Muscle of back (tissue), 3 donors: ENCODE measurements at regions not wholly inside any gene's neighbourhood (a gene's known extent, or its start where the extent isn't known, plus 50 kb on each side); places are given as distances from the start of the nearest gene placed in this dataset.
"Not testable (repeated sequence)": the region's sequence is repeated elsewhere in the genome, so short reads cannot be mapped to it uniquely, and the experiment has no call there.

Source experiments
- DNase-seq, 3 donors: peaks; one replicate each; pipeline versions ENCODE4 v3.0.0 to v3.0.0-alpha.2; 2013

DNA sequence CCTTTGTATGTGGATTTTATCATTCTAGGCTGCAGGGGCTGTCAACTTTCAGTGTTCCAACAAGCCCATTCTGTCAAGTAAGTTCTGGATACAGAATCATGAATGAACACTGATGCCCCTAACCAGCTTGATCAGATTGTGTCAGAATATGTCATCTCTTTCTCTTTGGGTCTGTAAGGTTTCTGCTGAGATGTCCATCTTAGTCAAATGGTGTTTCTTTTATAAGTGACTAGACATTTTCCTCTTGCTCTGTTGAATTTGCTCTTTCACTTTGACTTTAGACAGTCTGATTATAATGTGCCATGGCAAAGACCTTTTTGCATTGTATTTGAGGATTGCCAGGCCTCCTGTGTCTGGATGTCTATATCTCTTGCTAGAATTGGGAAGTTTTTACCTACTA is 660.9 kb upstream of the CBLB start:
- no peak for DNase-seq

DNA sequence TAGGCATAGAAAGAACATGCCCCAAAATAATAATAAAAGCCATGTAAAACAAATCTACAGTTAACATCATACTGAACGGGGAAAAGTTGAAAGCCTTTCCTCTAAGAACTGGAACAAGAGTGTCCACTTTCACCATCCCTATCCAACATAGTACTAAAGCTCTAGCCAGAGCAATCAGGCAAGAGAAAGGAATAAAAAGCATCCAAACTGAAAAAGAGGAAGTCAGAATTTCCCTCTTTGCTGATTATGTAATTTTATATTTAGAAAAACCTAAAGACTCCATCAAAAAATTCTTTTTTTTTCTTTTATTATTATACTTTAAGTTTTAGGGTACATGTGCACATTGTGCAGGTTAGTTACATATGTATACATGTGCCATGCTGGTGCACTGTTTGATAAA is 661.6 kb upstream of the CBLB start:
- DNase-seq, result no peak

DNA sequence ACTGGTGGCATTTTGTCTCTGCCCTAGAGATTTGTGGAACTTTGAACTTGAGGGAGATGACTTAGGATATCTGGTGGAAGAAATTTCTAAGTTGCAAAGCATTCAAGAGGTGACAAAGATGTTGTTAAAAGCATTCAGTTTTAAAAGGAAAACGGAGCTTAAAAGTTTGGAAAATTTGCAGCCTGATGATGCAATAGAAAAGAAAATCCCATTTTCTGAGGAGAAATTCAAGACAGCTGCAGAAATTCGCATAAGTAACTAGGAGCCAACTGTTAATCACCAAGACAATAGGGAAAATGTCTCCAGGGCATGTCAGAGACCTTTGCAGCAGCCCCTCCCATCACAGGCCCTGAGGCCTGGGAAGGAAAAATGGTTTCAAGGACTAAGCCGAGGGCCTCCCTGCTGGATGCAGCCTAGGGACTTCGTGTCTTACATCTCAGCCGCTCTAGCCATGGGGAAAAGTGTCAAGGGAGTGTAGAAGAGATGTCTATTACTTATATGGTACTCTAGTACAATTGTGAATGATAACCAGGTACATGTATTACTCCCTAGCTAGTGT is 663.0 kb upstream of the CBLB start:
- DNase-seq, result not testable (repeated sequence)

DNA sequence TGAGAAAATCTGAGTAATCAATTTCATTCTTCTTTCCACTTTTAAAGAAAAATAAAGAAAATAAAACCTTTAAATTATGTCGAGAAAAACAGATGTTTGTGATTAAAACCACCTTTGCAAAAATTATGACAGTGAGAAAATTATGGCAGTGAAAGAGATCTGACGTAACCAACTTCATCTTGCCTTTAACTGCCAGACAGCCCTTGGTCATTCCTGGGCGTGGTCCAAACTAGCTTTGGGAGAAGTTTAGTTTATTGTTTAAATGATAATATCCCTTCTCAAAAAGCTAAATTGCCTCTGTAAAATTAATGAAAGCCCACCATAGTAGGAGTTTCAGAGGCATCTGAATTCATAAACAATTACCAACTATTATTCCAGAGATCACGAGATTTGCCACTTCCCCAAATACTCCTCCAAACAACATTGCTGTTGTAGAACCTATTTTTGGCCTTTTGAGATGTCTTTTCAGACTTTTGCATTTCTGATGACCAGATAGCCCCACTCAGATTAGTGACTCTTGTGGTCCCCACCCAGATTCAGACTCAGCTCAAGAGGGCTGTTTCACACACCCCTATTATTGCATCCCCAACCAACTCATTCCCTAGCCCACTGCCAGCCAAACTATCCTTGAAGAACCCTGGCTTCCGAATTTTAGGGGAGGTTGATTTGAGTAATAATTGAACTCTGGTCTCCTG is 664.4 kb upstream of the CBLB start:
- DNase-seq, result peak in 2 of 3 donors; percentile 6 to 11

DNA sequence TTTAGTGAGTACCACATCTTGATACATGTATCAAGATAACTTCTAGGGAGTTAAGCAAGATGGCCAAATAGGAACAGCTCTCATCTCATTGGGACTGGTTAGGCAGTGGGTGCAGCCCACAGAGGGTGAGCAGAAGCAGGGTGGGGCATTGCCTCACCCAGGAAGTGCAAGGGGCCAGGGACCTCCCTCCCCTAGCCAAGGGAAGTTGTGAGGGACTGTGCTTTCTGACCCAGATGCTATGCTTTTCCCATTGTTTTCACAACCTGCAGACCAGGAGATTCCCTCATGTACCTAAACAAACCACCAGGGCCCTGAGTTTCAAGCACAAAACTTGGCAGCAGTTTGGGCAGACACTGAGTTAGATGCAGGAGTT is 665.0 kb upstream of the CBLB start:
- no peak for DNase-seq

DNA sequence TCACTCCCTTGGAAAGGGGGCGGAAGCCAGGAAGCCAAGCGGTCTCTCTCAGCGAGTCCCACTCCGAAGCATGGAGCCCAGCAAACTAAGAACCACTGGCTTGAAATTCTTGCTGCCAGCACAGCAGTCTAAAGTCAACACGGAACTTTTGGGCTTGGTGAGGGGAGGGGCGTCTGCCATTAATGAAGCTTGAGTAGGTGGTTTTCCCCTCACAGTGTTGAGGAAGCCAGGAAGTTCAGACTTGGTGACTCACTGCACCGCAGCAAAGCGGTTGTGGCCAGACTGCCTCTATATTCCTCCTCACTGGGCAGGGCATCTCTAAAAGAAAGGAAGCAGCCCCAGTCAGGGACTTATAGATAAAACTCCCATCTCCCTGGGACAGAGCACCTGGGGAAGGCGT is 665.4 kb upstream of the CBLB start:
- no peak for DNase-seq

DNA sequence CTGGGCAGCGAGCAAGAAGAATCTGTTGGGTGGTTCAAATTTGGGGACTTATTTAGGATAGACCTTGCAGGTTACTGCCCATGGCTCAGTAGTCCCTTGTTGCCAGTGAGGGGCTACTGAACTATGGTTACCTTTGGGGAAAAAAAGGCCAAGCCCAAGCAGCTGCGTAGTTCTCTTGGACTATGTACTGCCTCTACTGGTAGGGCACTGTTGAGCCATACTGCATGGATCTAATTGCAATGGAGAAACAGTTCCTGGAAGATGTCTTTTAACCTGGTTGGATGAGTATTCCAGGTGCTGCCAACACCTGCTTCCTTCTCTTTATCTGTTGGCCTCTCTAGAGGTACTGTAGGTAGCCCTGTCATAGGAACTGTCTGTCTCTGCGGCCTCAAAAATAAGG is 671.9 kb upstream of the CBLB start:
- DNase-seq, result no peak

DNA sequence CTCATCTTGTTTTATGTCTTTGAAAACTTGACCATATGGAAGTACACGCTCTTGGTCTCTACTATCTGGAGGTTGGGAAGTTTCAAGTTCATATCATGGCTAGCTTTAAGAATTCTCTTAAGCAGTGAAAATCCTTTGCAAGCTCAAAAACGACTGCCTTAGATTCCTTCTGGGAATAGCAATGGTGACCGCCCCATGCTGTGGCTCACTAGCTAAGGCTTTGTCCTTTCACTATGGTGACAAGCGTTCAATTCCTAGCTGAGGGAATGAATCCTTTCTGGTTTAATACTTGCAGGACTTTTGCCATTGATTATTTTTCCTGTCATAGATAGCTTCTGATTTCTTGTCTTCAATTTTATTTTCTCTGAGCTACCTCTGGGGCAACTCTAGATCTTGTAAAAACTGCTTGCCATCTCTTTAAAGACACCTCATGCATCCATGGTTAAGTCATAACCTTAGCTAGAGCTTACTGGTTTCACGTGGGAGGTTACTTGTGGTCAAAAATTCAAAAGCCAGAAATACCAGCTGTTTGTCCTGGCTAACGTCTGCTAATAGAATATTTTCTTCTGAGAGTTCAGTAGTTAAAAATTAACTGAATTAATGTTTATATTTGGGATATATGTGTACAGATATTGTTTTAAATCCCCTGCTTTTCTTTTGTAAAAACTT is 673.4 kb upstream of the CBLB start:
- DNase-seq, result no peak

DNA sequence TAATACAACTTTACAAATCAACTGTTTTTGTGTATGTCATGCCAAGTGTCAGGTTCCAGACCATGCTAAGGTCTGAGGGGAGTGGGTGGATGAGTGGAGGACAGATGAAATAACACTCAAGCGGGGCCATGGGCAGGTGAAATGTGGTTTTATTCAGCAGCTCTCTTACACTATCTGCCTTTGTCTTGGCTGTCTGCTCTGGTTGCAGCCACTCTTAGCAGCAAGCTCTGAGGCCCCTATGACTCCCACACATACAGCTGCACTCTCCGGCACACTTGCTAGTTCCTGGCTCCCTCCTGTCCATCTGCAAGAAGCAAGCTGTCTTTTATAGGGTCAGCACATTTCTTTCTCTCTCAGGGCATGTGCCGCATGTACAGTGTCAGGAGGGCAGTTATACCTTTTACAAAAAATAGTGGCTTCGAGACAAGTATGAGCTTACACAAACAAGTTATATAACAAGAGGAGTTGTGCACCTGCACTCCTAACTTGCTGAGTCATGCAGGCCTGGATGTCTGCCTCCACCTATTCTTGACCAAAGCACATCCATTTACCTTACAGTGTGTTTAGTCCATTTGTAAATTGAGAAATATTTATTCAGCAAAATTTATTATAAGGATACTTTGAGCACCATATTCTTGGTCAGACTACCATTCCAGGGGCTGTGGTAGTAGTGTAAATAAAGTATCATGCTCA is 683.7 kb upstream of the CBLB start:
- DNase-seq, result no peak

DNA sequence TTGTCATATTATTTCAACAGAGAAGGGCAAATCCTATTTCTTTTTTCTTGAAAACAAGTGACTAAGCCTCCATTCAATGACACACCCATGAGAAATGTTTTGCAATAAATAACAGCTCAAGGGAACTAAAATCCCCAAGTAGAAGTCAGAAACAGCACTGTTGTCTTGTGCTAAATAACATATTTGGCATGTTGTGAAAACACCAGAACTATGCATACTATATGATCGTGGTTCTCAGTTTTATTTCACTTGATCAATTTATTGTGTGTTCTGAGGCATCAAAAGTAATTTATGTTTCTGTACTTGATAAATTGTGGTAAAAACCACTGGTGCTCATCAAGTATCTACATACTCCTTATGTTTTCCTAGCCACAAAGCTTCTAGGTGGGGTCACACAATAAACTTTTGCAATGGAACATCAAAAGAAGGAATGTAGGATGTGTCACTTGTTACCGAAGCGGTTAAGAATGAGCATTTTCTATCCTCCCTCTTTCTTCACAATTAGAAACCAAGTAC is 691.7 kb upstream of the CBLB start:
- DNase-seq, result peak in 1 of 3 donors; percentile 13

DNA sequence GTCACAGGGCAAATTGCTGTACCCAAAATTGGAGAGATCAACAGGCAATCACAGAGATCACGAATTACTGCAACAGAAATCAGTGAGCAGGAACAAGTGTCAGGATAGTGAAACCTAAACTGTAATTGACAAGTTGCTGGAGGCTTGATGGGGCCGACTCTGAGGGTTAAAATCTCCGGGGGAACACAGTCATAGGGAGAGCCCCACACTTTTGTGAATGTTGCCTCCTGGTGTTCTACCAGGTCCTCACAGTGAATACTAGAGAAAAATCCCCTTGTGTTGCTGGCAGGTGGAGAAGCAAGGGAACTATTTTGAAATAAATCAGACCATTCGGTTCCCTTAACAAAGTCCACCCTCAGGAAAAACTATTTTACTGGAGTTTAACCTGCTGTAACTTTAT is 697.5 kb upstream of the CBLB start:
- no peak for DNase-seq

DNA sequence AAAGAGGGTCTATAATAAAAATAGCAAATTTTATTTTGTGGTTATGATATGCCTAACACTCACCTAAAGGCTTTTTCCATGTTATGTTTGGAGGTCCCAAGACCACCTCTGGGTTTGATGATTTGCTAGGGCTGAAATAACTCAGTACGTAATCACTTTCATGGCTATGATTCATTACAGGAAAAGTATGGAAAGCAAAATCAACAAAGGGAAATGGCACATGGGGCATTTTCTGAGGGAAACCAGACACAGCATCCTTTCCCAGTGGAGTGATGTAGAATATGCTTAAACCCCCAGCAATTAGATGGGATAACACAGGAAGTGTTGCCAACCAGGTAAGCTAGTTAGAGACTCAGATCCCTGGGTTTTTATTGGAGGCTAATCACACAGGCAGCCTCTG is 701.6 kb upstream of the CBLB start:
- no peak for DNase-seq

DNA sequence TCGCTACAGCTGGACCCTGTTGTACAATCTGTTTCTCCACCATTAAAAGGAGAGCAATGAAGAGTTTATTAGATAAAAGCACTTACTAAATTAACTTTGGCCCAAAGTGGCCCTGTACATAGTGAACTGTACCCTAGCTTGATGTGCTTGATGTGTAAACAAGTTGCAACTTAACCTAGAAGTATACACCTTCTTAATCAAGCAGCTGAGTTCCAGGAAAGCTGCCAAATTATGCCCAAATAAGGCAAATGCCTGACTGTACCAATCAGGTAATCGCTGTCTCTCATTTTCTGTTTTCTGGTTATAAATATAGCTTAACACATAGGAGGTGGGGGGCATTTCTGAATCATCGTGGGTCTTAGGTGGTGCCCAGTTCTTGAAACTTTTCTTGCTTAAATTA is 704.8 kb upstream of the CBLB start:
- no peak for DNase-seq

DNA sequence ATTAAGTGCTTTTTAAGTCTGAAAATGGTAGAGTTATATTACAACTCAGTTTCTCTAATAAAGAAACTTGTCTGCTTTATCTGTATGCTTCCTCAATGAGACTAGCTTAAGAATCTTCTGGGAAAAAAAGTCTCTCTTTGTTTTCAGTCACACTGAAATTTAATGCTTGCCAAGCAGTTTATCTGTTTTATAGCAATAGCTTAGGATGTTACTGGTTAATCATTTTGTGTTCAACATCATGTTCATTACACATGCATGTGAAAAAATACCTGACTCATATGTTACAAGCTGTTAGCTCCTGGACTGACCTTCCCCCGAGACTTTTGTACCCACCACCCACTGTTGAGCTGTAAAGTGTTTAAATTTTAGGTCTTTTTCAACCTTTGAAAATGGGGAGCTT is 706.2 kb upstream of the CBLB start:
- DNase-seq, result no peak

DNA sequence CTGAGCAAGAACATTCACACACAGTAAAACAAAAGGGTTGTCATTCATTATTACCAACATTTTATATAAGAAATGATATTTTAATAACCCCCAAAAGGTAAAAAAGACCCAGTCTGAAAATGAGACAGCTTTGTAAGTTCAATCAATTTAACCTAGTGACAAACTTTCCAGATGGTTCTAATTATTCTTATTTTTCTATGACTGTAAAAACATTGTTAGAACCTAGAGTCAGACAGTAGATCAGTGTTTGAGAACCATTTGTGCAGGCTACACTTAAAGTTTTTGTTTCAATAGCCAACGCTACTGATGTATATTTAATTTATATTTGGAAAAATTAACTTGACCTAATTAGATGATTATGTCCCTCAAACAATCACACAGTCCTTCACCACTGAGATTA is 708.4 kb upstream of the CBLB start:
- no peak for DNase-seq

DNA sequence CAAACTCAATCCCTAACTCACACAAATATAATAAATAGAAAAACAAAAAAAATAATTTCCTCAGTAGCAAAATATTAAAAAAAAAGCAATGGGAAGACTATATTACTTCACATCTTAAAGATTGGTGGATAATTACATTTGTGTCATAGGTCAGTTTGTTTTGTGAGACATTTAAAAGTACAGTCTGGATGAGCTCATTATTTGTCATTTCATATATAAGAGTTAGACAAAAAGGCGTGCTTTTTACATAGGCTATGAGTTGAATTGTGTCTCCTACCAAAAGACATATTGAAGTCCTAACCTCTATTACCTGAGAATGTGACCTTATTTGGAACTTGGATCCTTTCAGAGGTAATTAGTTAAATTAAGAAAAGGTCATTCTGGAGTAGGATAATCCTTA is 710.1 kb upstream of the CBLB start:
- no peak for DNase-seq

DNA sequence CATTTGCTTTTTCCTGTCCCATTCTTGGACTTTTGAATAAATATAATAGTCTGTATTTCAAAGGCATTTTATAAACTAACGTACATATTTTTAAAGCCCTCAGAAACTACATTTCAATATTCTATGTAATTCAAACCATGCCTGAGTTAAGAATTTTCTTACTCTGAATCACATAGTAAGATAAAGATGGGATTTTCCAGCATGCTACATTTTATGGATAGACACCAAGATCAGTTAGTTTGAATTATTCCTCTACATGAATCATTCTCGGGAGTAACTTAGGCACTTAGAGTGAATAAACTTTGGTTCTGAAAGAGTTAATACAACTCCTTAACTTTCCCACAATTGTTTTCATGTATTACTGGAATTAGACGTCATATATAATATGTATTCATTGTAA is 713.3 kb upstream of the CBLB start:
- peak in 1 of 3 donors; percentile 7 for DNase-seq

DNA sequence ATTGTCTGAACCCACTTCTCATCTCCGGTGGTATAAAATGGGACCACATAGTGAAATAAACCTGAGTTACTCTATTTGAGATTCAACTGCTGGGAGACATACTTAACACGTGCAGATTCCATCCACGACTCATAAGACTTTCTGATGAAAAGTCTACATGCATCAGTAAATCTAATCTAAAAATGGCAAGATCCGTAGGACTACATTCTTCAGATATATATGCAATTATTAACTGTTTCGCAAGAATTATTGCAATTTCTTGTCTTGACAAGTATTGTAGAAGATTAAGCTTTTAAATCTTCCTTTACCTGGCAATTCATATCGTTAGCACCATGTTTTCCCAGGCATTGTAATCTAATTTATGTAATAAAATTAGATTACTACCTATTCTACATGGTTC is 718.7 kb upstream of the CBLB start:
- DNase-seq, result no peak

DNA sequence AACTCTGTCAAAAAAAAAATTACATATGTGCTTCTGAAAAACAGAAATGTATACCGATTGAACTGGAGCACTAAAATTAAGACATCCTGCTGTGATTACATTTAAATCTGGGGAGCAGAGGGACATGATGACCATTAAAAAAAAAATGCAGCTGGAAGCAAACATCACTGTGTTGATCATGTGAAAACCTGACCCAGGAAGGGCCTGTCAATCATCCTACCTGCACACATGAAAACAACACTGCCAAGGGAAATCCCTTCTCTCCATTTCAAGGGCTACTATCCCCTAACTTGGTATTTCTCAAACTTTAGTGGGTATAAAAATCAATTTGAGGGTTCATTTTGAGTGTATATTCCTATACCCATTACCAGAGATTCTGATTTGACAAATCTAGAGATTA is 719.9 kb upstream of the CBLB start:
- DNase-seq, result no peak

DNA sequence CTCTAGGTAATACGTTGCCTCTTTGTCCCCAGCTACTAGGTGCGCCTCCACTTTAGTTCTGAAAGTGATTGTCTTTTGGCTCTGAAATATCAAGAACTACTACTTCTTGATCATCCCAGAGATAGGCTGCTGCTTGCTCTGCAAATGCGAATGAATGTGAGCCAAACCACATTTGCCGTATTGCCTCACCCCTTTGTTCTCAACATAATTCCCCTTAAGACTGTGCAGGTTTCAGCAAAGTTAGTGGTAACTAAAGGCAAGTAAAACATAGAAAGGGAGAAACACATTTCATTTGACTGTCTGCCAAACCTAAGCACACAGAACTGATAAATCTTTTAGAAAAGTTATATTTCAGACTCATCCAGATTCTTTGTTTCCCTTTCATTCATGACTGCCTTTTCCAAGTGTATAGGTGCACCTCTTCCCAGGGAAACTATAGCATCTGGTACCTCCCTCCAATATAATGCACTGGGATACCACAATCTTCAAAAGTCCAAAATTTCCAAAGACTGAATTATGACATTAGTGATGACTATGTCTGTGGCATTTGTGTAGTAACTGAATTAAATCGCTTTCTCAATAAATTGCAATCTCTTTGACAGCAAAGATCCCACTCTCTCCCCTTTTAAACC is 720.6 kb upstream of the CBLB start:
- DNase-seq, result peak in 2 of 3 donors; percentile 27 to 30

DNA sequence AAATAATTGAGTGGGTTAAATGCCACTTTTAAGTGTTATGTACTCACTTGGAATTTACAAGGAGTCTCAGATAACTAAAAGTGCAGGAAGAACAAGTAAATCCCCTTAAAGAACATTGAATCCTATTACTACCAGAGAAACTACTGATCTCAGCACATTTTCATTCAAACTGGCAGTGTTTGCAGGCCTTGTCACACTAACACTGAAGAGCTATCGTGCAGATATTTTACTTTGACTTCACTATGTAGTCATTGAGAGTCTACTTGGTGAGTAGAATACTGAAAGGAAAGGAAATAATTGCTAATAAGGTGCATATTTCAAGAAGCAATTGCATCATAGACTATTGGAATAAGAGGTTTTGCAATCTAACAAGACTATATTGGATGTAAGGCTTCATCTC is 721.4 kb upstream of the CBLB start:
- DNase-seq, result no peak

DNA sequence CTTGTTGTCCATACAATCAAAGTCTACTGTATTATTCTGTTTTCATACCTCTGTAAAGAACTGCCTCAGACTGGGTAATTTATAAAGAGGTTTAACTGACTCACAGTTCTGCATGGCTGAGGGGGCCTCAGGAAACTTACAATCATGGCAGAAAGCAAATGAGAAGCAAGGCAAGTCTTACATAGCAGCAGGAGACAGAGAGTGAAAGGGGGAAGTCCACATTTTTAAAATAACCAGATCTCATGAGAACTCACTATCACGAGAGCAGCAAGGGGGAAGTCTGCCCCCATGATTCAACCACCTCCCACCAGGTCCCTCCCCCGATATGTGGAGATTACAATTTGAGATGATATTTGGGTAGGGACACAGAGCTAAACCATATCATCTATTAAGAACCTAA is 724.6 kb upstream of the CBLB start:
- DNase-seq, result no peak
